22Rv1 (cell line): ENCODE measurements at regions not wholly inside any gene's neighbourhood (a gene's known extent, or its start where the extent isn't known, plus 50 kb on each side); places are given as distances from the start of the nearest gene placed in this dataset.

Experiments used
- H3K27ac ChIP-seq: fragments of 450-650 bp; 2 replicates; pipeline ENCODE4 v1.5.1; 2017
- ZFX ChIP-seq: fragments of 450-650 bp; IDR thresholded peaks from 2 replicates; pipeline ENCODE4 v1.6.1; 2017; ENCODE audit warnings: antibody characterized with exemption, borderline replicate concordance
- TF ChIP-seq, protein P1 (sequence below): fragments of 450-650 bp; IDR thresholded peaks from 2 replicates; pipeline ENCODE4 v1.5.1; 2017; ENCODE audit warnings: mild to moderate bottlenecking

DNA sequence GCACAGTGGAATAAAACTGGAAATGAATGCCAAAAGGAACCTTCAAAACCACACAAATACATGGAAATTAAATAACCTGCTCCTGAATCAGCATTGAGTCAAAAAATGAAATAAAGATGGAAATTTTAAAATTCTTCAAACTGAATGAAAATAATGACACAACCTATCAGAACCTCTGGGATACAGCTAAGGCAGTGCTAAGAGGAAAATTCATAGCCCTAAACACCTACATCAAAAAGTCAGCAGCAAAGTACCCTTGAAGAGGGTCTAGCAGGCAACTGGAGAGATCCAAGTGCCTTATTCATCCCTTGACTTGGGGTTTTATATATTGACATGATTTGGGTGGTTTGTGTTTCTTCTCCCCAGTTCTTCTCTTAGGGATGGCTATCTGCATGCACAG lies 294.1 kb downstream of the PMP22 start:
- no peak overlapping the region for H3K27ac ChIP-seq

GRCh38 chr17:14959106-14959648 lies 305.9 kb downstream of the PMP22 start:
- TF ChIP-seq, protein P1, sequence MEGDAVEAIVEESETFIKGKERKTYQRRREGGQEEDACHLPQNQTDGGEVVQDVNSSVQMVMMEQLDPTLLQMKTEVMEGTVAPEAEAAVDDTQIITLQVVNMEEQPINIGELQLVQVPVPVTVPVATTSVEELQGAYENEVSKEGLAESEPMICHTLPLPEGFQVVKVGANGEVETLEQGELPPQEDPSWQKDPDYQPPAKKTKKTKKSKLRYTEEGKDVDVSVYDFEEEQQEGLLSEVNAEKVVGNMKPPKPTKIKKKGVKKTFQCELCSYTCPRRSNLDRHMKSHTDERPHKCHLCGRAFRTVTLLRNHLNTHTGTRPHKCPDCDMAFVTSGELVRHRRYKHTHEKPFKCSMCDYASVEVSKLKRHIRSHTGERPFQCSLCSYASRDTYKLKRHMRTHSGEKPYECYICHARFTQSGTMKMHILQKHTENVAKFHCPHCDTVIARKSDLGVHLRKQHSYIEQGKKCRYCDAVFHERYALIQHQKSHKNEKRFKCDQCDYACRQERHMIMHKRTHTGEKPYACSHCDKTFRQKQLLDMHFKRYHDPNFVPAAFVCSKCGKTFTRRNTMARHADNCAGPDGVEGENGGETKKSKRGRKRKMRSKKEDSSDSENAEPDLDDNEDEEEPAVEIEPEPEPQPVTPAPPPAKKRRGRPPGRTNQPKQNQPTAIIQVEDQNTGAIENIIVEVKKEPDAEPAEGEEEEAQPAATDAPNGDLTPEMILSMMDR, result no peak
- no peak for TF ChIP-seq ZFX
- H3K27ac ChIP-seq, result no peak overlapping the region

More for the DNA sequence above, 294.1 kb downstream of the PMP22 start:
- TF ChIP-seq, protein P1, result no peak
- no peak for TF ChIP-seq ZFX

DNA sequence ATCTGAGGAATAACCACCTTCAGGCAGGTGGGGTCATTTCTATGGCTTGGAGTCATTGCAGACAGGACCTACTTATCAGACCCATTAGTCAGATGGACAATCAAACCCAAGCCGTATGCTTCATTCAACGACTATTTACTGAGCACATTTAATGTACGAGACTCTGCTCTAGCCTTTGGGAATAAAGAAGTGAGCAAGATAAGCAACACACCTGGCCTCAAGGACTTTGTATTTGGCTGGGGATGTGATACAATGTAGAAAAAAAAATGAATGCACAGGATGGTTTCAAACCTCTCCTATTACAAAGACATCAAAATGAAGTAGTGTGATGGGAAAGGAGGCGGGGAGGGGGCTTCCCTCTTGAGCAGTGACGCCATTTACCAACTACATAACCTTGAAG lies 311.7 kb downstream of the PMP22 start:
- TF ChIP-seq, protein P1, result no peak
- TF ChIP-seq ZFX, result no peak
- H3K27ac ChIP-seq, result no peak overlapping the region

DNA sequence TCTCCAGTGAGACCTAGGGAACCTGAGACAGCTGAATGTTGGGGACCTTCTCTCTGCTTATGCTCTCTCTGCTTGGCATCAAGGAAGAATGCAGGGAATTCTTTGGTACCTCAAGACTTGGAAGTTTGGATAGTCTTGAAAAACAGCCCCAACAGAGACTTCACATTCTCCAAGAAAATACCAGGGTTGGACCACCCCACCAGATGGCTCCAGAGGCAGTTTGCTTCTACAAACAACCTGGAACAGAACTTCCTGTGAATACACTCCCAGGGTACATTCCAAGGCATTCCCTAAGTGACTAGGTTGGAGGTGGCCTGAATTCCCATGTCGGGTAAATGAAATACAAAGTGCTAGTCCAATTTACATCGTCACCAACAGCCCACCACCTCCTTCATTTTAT lies 314.4 kb downstream of the PMP22 start:
- H3K27ac ChIP-seq, result no peak overlapping the region
- TF ChIP-seq, protein P1, result no peak
- no peak for TF ChIP-seq ZFX

DNA sequence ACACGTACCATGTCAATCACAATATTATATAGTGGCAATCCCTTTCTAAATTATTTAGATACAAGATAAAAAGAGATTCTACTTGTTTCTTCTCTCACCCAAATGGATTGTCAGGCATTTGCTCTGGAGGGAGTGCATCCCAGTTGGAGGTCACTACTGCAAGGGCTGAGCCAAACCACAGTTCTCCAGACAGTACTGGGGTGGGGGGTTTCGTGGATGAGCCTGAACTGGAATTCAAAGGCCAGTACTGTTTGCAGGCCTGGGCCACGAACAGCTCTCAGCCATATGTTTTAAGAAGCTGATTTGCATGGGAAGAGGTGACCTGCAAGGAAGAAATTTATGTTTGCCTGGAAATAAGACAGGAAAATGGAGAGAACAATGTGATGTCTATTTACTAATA lies 314.9 kb downstream of the PMP22 start:
- TF ChIP-seq ZFX, result no peak
- TF ChIP-seq, protein P1, result no peak
- no peak overlapping the region for H3K27ac ChIP-seq

- TF ChIP-seq, protein P1, result no peak
- TF ChIP-seq ZFX, result no peak
- no peak overlapping the region for H3K27ac ChIP-seq
Measured at GRCh38 chr17:14947671-14948070, 317.5 kb downstream of the PMP22 start.

DNA sequence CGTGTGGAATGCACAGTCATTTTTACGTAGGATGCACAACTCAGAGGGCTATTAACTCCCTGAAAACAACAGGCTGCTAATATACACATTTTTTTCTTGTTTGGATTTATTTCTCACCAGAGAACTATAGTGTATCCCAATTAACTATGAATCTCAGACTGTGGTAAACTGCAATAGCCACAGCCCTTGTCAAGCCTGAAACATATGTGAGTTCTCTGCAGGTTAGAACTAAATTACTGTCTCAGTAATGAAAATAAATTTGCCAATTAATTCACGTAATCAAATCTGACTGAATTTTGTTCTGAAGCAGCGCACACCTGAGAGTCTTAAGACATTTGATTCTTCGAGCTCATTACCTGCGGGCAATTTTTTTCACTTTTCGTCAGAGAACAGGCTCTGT lies 318.6 kb downstream of the PMP22 start:
- H3K27ac ChIP-seq, result no peak overlapping the region
- TF ChIP-seq ZFX, result no peak
- TF ChIP-seq, protein P1, result no peak
